H9 (cell line): ENCODE measurements at regions not wholly inside any gene's neighbourhood (a gene's known extent, or its start where the extent isn't known, plus 50 kb on each side); places are given as distances from the start of the nearest gene placed in this dataset.

Experiments
- DNase-seq: peaks from one replicate; pipeline ENCODE4 v3.0.0-alpha.2; 2017
- H2AFZ ChIP-seq: one replicate; pipeline ENCODE4 v1.6.1; 2013; ENCODE audit warnings: mild to moderate bottlenecking, low read length, control low read depth, moderate library complexity
- H2AK5ac ChIP-seq: 2 replicates; pipeline ENCODE4 v1.6.1; 2013; ENCODE audit warnings: low read length, control low read depth, mixed read lengths; ENCODE audit not compliant: insufficient read length
- H2BK120ac ChIP-seq: one replicate; pipeline ENCODE4 v1.6.1; 2013; ENCODE audit warnings: low read depth, mild to moderate bottlenecking, low read length, control low read depth, inconsistent platforms; ENCODE audit not compliant: poor library complexity, severe bottlenecking
- H2BK12ac ChIP-seq: 2 replicates; pipeline ENCODE4 v1.6.1; 2013; ENCODE audit warnings: low read length, control low read depth, mixed read lengths, low read depth; ENCODE audit not compliant: insufficient read length
- H2BK15ac ChIP-seq: 2 replicates; pipeline ENCODE4 v1.6.1; 2013; ENCODE audit warnings: low read depth, low read length, control low read depth
- H2BK20ac ChIP-seq: one replicate; pipeline ENCODE4 v1.6.1; 2013; ENCODE audit warnings: low read depth, mild to moderate bottlenecking, low read length, control low read depth, inconsistent platforms; ENCODE audit not compliant: poor library complexity, severe bottlenecking
- H2BK5ac ChIP-seq: 2 replicates; pipeline ENCODE4 v1.6.1; 2013; ENCODE audit warnings: low read length, control low read depth, mixed read lengths; ENCODE audit not compliant: insufficient read length
- H3K14ac ChIP-seq: 2 replicates; pipeline ENCODE4 v1.6.1; 2013; ENCODE audit warnings: low read length, control low read depth; ENCODE audit not compliant: insufficient read depth
- H3K18ac ChIP-seq: 2 replicates; pipeline ENCODE4 v1.6.1; 2013; ENCODE audit warnings: low read depth, mild to moderate bottlenecking, mixed read lengths, low read length, control low read depth; ENCODE audit not compliant: insufficient read length
- H3K23ac ChIP-seq: 2 replicates; pipeline ENCODE4 v1.6.1; 2013; ENCODE audit warnings: low read length, control low read depth, mixed read lengths, low read depth; ENCODE audit not compliant: insufficient read length
- H3K23me2 ChIP-seq: 2 replicates; pipeline ENCODE4 v1.6.1; 2013; ENCODE audit warnings: low read depth, mild to moderate bottlenecking, mixed read lengths, low read length, control low read depth; ENCODE audit not compliant: insufficient read length, poor library complexity, severe bottlenecking
- H3K27ac ChIP-seq: 2 replicates; pipeline ENCODE4 v1.5.1; 2013; ENCODE audit warnings: low read length, control low read depth, mixed read lengths, low read depth; ENCODE audit not compliant: insufficient read length
- H3K27me3 ChIP-seq: 2 replicates; pipeline ENCODE4 v1.6.1; 2013; ENCODE audit warnings: low read length, control low read depth, inconsistent platforms; ENCODE audit not compliant: insufficient read depth
- H3K4ac ChIP-seq: 2 replicates; pipeline ENCODE4 v1.6.1; 2013; ENCODE audit warnings: low read depth, mild to moderate bottlenecking, control low read depth, inconsistent platforms, low read length, moderate library complexity
- H3K4me1 ChIP-seq: 2 replicates; pipeline ENCODE4 v1.6.1; 2013; ENCODE audit warnings: low read length, control low read depth, inconsistent platforms; ENCODE audit not compliant: insufficient read depth
- H3K4me2 ChIP-seq: 2 replicates; pipeline ENCODE4 v1.6.1; 2013; ENCODE audit warnings: low read length, control low read depth, mixed read lengths; ENCODE audit not compliant: insufficient read length, insufficient read depth
- H3K56ac ChIP-seq: 2 replicates; pipeline ENCODE4 v1.6.1; 2013; ENCODE audit warnings: low read depth, mild to moderate bottlenecking, mixed read lengths, low read length, control low read depth; ENCODE audit not compliant: insufficient read length
- H3K79me1 ChIP-seq: 2 replicates; pipeline ENCODE4 v1.6.1; 2013; ENCODE audit warnings: low read depth, mild to moderate bottlenecking, moderate library complexity, low read length, control low read depth, inconsistent platforms; ENCODE audit not compliant: insufficient read depth, poor library complexity, severe bottlenecking
- H3K79me2 ChIP-seq: 2 replicates; pipeline ENCODE4 v1.6.1; 2013; ENCODE audit warnings: low read length, control low read depth, inconsistent platforms; ENCODE audit not compliant: insufficient read depth
- H3K9ac ChIP-seq: 2 replicates; pipeline ENCODE4 v1.6.1; 2013; ENCODE audit warnings: low read length, control low read depth, mixed read lengths; ENCODE audit not compliant: insufficient read length; ENCODE audit errors: extremely low read depth
- H3K9me3 ChIP-seq: one replicate; pipeline ENCODE4 v1.6.1; 2013; ENCODE audit warnings: low read depth, low read length, inconsistent platforms; ENCODE audit not compliant: control insufficient read depth
- H3T11ph ChIP-seq: one replicate; pipeline ENCODE4 v1.6.1; 2013; ENCODE audit warnings: mild to moderate bottlenecking, low read length, control low read depth, inconsistent platforms
- H4K20me1 ChIP-seq: one replicate; pipeline ENCODE4 v1.6.1; 2013; ENCODE audit not compliant: control insufficient read depth, insufficient read length, insufficient read depth
- H4K5ac ChIP-seq: 2 replicates; pipeline ENCODE4 v1.6.1; 2013; ENCODE audit warnings: low read depth, mild to moderate bottlenecking, mixed read lengths, low read length, control low read depth; ENCODE audit not compliant: insufficient read length
- H4K8ac ChIP-seq: replicated peaks from 2 replicates; pipeline ENCODE4 v1.6.1; 2013; ENCODE audit warnings: low read length, control low read depth, mixed read lengths, low read depth; ENCODE audit not compliant: insufficient read length
- H4K91ac ChIP-seq: 2 replicates; pipeline ENCODE4 v1.6.1; 2013; ENCODE audit warnings: low read depth, mild to moderate bottlenecking, moderate library complexity, mixed read lengths, low read length, control low read depth; ENCODE audit not compliant: insufficient read length
- H3K27ac Mint-ChIP-seq, 3 experiments: 2 replicates in 2 of 3; 3 replicates in 1 of 3; pipeline ENCODE4 v1.8.0; 2020 to 2021; ENCODE audit warnings: mixed read lengths in 3 of 3, mild to moderate bottlenecking in 1 of 3, moderate library complexity in 1 of 3
- H3K27me3 Mint-ChIP-seq: 2 replicates; pipeline ENCODE4 v1.8.0; 2021; ENCODE audit warnings: low read depth, mild to moderate bottlenecking, moderate library complexity, mixed read lengths
- H3K36me3 Mint-ChIP-seq, 3 experiments: 2 replicates in 2 of 3; 3 replicates in 1 of 3; pipeline ENCODE4 v1.8.0; 2020 to 2021; ENCODE audit warnings: low read depth in 3 of 3, mixed read lengths in 3 of 3; ENCODE audit not compliant: insufficient read depth in 1 of 3
- H3K4me1 Mint-ChIP-seq, 2 experiments: 2 replicates each; pipeline ENCODE4 v1.8.0; 2020; ENCODE audit warnings: mixed read lengths in 2 of 2
- H3K4me3 Mint-ChIP-seq, 2 experiments: 2 replicates in 1 of 2; 3 replicates in 1 of 2; pipeline ENCODE4 v1.8.0; 2020 to 2021; ENCODE audit warnings: mild to moderate bottlenecking in 2 of 2, mixed read lengths in 2 of 2, moderate library complexity in 1 of 2
- H3K9me3 Mint-ChIP-seq, 2 experiments: 2 replicates in 1 of 2; 3 replicates in 1 of 2; pipeline ENCODE4 v1.8.0; 2020; ENCODE audit warnings: mild to moderate bottlenecking in 2 of 2, mixed read lengths in 2 of 2, moderate library complexity in 1 of 2
- CTCF ChIP-seq: fragments of 200-600 bp; sonication (generic); conservative IDR thresholded peaks from 3 replicates; pipeline ENCODE4 v1.8.0; 2021; ENCODE audit warnings: antibody characterized with exemption, mild to moderate bottlenecking
- WGBS: extraction: QIAGEN DNeasy Blood & Tissue Kit; methylation state at CpG from one replicate; pipeline ENCODE4 v1.1.7; 2013; ENCODE audit warnings: missing lambda C conversion rate, low lambda C conversion rate, mixed read lengths; ENCODE audit not compliant: insufficient read length; ENCODE audit errors: extremely low coverage; 5-methylcytosine and 5-hydroxymethylcytosine counted together

- Histone ChIP-seq H2AFZ (no peak overlapping the region), H2BK120ac (no peak overlapping the region), H3K27ac (no peak overlapping the region), H2BK20ac (no peak overlapping the region), H3K4ac (no peak overlapping the region), H3K4me2 (no peak overlapping the region), H3K79me1 (no peaks in the 10 kb centered on the region), H4K91ac (no peak overlapping the region), H2BK5ac (no peak overlapping the region), H3K56ac (no peak overlapping the region), H4K5ac (no peak overlapping the region), H3K27me3 (no peaks in the 10 kb centered on the region), H3K23ac (no peak overlapping the region), H4K20me1 (no peaks in the 10 kb centered on the region), H3K18ac (no peak overlapping the region), H3T11ph (no peak overlapping the region), H3K9me3 (no peaks in the 10 kb centered on the region), H3K23me2 (no peaks in the 10 kb centered on the region), H2BK15ac (no peak overlapping the region), H3K79me2 (no peaks in the 10 kb centered on the region), H2AK5ac (no peak overlapping the region), H3K4me1 (peaks cover 2% of the 10 kb centered on the region; the same call in 1 of the 2 replicates), H3K9ac (no peak overlapping the region), H2BK12ac (no peak overlapping the region), H3K14ac (no peak overlapping the region), H4K8ac (no peak overlapping the region)
- WGBS = no CpG with 5 or more reads among the region's 6 CpGs
- H3K27me3 Mint-ChIP-seq = no peaks in the 10 kb centered on the region
- peak overlapping the region in 1 of 3 experiments; percentile 20; a peak in 1 of 7 replicates for H3K27ac Mint-ChIP-seq
- no peak overlapping the region for H3K4me3 Mint-ChIP-seq
- H3K4me1 Mint-ChIP-seq = peaks cover 7 to 27% of the 10 kb centered on the region in 2 experiments
- peak; percentile 58 for TF ChIP-seq CTCF
- no peaks in the 10 kb centered on the region for H3K9me3 Mint-ChIP-seq
- no peak for DNase-seq
- no peaks in the 10 kb centered on the region for H3K36me3 Mint-ChIP-seq
Observed at GRCh38 chr4:79576429-79576753, 168.4 kb upstream of the GK2 start.
